Caki2 (cell line): ENCODE measurements at regions not wholly inside any gene's neighbourhood (a gene's known extent, or its start where the extent isn't known, plus 50 kb on each side); places are given as distances from the start of the nearest gene placed in this dataset.

Source experiments
- DNase-seq: peaks from one replicate; pipeline ENCODE4 v3.0.0-alpha.2; 2015; ENCODE audit warnings: low read depth
- in situ Hi-C: cut with HindIII; loops from 2 replicates; pipeline ENCODE4 v1.10.0; 2016; ENCODE audit warnings: low sequenced_read_pairs, low pct_unique_long_range_greater_than_20kb, mixed read lengths

DNA sequence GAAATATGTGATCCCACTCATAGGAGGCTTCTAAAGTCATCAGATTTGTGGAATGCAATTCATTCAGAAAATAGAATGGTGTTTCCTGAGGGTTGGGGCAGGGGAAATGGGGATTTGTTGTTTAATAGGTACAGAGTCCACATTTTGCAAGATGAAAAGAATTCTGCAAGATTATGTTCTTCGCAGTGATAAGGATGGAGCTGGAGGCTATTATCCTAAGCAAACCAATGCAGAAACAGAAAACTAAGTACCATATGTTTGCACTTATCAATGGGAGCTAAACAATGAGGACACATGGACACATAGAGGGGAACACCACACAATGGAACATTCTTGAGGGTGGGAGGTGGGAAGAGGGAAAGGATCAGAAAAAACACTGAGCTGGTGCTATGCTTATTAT is 144.3 kb upstream of the NLGN4X start:
- no peak for DNase-seq
- in situ Hi-C loops = no loop called here

DNA sequence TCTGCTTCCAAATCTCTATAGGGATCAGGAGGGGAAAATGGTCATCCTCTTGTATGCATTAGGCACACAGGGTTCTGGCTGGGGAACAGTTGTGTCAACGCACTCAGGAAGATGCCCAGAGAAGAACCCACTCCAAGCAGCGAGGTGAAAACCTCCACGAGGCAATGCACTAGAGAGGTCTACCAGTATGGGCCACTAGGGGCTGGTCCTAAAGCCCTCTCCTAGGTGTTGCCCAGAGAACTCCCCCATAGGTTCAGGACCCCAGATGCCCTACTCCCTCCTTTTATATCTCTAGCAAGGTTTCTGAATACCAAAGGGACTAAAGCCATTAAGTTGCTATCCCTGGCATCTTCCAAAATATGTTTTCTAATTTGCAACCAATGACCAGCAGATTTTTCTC is 142.7 kb upstream of the NLGN4X start:
- no peak for DNase-seq
- in situ Hi-C loops = no loop called here

DNA sequence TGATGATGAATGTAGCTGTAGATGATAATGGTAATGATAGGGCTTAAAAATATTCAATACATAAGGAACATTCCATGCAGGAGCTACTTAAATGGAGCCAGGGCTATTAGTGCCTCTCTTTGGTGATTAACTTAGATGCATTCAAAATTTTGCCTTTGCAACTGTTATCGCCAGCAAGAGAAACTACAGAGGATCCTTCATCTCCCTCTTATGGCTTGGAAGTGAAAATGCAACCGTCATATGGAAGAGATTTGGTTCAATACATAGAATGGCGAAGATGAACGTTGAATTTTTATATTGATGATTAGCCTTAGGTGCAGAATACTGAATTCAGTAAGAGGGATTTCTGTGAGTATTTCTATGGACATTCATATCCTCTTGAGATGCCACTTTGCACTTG is 134.5 kb upstream of the NLGN4X start:
- in situ Hi-C loops = no loop called here
- no peak for DNase-seq

DNA sequence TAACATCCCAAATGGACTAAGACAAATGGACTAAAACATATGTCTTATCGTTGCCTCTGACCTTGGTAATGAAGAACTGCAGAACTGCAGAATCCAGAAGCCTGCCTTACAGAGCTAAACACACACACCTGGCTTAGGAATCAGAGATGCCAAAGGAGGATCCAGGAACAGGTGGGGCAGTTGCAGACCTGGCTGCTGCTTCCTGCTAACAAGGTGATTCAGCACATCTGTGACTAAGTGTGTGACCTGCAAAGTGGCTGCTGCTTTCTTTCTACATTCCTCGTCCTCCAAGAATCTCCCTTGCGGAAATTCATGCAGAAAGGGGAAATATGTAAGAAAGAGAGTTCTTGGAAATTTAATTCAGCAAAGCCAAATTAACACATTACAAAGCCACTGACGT is 96.8 kb upstream of the NLGN4X start:
- in situ Hi-C loops = no loop called here
- no peak for DNase-seq

DNA sequence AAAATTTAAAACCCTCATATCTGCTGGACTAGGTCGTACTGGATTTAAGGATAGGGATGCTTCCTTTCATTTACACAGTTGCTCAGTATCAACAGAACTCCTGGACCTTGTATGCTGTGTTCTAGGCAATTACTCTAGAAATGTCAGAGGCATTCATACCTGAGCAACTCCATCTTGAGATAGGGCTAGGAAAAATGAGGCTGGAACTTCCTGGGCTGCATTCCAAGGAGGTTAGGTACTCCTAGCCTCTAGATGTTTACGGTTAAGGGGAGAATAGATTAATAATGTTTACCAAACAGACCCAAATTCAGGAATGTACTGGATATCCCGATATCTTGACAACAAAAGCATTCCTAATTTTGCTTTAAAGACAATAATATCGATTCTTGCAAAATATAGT is 84.7 kb upstream of the NLGN4X start:
- in situ Hi-C loops = no loop called here
- no peak for DNase-seq

DNA sequence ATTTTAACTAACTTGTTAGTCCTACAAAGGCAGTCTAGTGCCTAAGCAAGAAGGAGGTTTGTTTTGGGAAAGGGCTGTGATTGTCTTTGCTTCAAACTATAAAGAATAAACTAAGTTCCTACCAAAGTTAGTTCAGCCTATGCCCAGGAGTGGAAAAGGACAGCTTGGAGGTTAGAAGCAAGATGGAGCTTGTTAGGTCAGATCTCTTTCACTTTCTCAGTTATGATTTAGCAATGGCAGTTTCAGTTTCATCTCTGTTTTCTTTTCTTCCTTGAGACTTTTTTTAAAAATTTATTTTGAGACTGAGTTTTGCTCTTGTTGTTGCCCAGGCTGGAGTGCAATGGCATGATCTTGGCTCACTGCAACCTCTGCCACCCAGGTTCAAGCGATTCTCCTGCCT is 82.9 kb upstream of the NLGN4X start:
- in situ Hi-C loops = no loop called here
- DNase-seq = no peak

DNA sequence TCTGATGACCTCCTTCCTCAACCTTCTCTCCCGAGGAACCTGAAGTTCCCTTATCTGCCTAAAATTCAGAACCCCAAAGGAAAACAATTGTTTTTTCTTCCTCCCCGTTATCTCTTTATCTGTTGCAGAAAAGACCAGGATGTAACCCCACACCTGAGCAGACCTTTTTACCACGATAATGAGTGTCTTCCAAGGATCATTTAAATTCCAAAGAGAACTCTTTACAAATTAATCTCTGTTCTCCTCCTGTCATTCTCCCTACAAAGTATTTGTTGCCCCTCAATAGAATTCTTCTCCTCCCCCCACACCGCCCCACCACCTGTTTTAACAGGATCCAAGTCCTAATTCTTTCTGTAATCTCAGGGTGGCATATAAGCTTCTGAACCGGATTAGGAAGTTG is 78.5 kb upstream of the NLGN4X start:
- no peak for DNase-seq
- in situ Hi-C loops = no loop called here

DNA sequence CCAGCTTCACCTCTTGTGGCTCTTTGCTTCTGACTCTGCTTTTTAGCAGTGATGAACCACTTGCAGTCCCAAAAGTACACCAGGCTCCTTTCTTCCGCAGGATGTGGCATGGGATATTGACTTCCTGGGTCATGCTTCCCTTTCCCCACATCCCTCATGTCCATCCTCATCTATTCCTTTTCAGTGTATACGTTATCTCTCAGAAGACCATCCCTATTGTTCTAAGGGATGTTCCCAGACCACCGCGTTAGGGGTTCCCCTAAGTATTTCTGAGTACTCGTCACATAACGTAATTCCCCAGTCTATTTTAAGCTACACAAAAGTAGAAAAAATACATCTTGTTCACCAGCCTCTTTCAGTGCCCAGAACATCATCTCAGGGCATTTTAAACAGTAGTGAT is 71.1 kb upstream of the NLGN4X start:
- no peak for DNase-seq
- in situ Hi-C loops = no loop called here

DNA sequence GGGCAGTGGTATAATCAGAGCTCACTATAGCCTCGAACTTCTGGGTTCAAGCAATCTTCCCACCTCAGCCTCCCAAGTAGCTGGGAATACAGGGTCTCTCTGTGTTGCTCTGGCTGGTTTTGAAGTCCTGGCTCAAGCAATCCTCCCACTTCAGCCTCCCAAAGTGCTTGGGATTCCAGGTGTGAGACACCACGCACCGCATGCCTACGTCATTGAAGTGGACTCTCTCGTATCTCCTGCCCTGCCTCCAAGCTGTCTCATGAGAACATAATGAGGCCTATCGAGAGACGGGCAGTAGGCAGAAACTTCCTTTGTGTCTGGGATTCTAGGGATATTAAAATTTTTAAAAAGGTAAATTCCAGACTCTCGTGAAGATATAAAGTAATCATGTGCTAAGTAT is 65.0 kb upstream of the NLGN4X start:
- no peak for DNase-seq
- in situ Hi-C loops = no loop called here

DNA sequence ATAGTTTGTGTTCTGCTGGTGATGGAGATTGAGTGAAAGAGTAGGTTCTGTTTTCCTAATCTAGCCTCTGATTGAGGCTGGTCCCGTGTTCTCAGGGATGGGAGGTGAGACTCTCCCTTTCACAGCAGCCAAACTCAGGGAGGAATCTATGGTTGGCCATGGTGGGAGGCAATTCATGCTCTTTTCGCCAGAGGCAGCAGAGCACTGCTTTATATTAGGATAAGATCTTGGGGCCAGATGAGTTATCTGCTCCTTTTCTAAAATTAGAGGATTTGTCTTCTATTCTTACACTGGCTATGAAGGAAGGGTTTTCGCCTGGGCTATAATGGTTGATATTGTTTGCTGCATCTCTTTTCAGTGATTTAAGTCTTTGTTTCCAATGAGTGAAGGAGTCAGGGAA is 63.9 kb upstream of the NLGN4X start:
- no peak for DNase-seq
- in situ Hi-C loops = no loop called here

DNA sequence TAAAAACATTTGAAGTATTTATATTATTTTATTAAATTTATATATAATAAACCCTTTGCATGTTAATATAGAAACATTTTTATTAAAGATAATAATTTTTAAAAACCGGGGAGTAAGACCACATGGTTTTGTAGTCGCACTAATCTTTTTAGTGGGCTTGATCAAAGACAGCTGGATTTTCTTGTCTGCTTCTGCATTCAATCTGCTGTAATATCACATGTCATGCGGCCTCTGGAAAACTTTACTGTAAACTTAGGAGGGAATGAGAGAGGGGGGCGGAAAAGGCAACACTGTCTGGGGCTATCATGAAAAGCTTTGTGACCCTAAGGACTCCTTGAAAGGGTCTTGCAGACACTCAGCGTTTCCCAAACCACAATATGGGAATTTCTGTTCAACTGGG is 62.8 kb upstream of the NLGN4X start:
- DNase-seq = no peak
- in situ Hi-C loops = no loop called here

DNA sequence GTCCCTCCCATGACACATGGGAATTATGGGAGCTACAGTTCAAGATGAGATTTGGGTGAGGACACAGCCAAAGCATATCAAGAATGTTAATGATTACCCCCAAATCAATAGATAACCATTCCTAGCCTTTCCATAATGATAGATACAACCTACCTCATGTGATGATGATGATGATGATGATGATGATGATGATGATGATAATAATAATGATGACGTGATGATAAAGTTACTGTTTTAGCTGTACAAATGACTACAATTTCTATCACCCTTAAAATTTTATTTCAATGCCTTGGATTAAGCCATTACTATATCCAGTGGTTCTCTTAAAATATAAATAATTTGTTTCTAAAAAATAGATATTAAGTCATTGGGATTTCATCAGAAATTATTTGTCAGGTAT is 55.2 kb upstream of the NLGN4X start:
- no peak for DNase-seq
- in situ Hi-C loops = no loop called here

DNA sequence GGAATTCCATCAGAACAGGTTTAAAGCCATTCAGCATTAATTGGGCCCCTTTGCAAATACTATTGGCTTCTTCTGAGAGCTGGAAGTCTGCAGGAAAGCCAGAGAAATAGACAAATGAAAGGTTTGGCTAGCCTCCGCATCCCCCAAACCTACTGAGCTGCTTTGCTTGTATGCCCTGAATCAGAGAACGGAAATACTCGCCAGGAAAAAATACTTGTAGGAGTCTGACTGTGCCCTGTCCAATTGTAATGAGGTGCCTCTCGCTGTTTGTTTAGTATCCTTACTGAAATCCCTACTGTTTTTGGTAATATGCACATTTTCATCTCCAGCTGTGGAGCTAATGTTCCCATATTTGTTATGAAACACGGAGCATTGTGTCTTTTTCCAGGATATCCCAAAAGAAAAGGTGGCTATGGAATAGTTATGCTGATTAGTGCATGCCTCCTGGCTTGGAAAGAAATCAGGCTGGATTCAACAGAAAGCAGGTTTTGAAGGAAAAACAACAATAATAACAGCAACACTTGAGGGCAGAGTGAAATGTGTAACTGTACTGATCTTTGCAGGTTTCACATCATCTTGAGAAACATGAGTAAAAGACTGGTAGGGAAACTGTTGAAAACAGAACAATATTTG is 50.7 kb upstream of the NLGN4X start:
- DNase-seq = no peak
- in situ Hi-C loops = no loop called here
